Right cardiac atrium (tissue), 5 donors: ENCODE measurements at regions not wholly inside any gene's neighbourhood (a gene's known extent, or its start where the extent isn't known, plus 50 kb on each side); places are given as distances from the start of the nearest gene placed in this dataset.
A peak's percentile ranks its signal among the peaks of the same experiment; 100 is the strongest.
"Not testable (repeated sequence)": the region's sequence is repeated elsewhere in the genome, so short reads cannot be mapped to it uniquely, and the experiment has no call there.

Source experiments
- ATAC-seq, 2 donors: fragments of 200-7000 bp; cut with Tn5 transposase; one replicate each; pipeline versions ENCODE4 v1.8.0 to v1.9.1; 2020; ENCODE audit warnings: moderate library complexity in 2 of 2, mild to moderate bottlenecking in 1 of 2
- DNase-seq, 3 donors: peaks; one replicate each; pipeline ENCODE4 v3.0.0-alpha.2; 2020
- H3K27ac ChIP-seq: one replicate; pipeline ENCODE4 v1.5.1; 2013; ENCODE audit warnings: mild to moderate bottlenecking, low read length, control low read depth, moderate library complexity
- H3K27me3 ChIP-seq: one replicate; pipeline ENCODE4 v1.6.1; 2013; ENCODE audit not compliant: control insufficient read depth, insufficient read depth
- H3K4me1 ChIP-seq: one replicate; pipeline ENCODE4 v1.6.1; 2013; ENCODE audit warnings: low read length; ENCODE audit not compliant: control insufficient read depth, insufficient read depth
- H3K4me3 ChIP-seq: one replicate; pipeline ENCODE4 v1.5.1; 2013; ENCODE audit warnings: low read length, control low read depth
- H3K9me3 ChIP-seq: one replicate; pipeline ENCODE4 v1.6.1; 2013; ENCODE audit warnings: low read length; ENCODE audit not compliant: control insufficient read depth
- WGBS: extraction: QIAGEN DNeasy Blood & Tissue Kit; methylation state at CpG from one replicate; pipeline ENCODE4 v1.1.7; 2013; 5-methylcytosine and 5-hydroxymethylcytosine counted together
- intact Hi-C, 4 donors: fragments of 100-400 bp; cut with DNase I; formaldehyde crosslinking; loops; one replicate each; pipeline versions ENCODE4 v1.11.0 to v1.14.0; 2022 to 2023
- donor health status: healthy with polysubstance abuse.
- donor health status: DM: no; HTN: yes; CAD: no.
- donor health status: DM: no; HTN: no; CAD: no.
- donor health status: DM: no; HTN: yes; CAD: no; lungs with severe emphysema.
- donor health status: DM: yes; HTN: yes; CAD: no.

DNA sequence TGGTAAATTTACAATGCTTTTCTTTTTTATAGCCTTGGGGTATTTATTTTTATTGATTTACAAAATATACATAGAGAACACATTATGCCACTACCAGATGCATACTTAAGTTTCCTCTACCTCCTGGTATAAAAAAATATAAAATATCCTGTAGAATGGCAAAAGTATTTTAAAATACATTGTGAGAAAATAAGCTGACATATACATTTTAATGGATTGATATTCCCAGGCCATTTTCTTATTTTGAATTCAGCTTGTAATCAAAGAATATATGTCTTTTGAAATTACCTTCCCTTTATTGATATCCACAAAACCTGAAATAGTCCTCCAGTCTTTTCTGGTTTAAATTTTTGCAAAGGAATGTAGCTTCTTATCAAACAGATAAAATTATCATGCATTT lies 923.9 kb downstream of the CDH18 start:
- Histone ChIP-seq H3K27me3 (no peaks in the 10 kb centered on the region), H3K4me1 (no peaks in the 10 kb centered on the region), H3K27ac (no peak overlapping the region), H3K9me3 (peaks cover 2% of the 10 kb centered on the region), H3K4me3 (no peak overlapping the region)
- DNase-seq = no peak
- intact Hi-C loops = no loop called here
- no peak for ATAC-seq

DNA sequence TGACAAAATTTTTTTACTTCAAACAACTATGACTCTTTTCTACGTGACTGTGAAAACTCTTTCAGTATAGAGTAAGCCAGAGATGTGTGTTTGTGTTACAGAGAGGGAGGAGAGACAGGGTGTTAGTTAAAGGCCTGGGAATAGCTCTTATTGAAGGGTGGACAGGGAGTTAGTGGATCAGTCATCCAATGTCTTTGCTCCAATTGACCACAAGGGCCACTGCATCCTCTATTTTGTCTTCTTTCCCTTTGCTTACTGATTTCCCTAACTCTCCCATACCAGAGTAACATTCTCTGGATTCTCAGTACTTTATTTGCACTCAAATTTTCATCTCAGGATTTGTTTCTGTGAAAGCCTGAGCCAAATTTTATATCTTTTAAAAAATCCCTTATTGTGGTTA lies 920.3 kb downstream of the CDH18 start:
- Histone ChIP-seq H3K9me3 (no peaks in the 10 kb centered on the region), H3K27ac (no peak overlapping the region), H3K27me3 (no peaks in the 10 kb centered on the region), H3K4me3 (no peak overlapping the region), H3K4me1 (no peaks in the 10 kb centered on the region)
- intact Hi-C loops = no loop called here
- 65% methylated on average over 1 of the region's 1 CpG for WGBS
- DNase-seq (no peak), ATAC-seq (no peak)

GRCh38 chr5:19098434-19098833 lies 889.6 kb downstream of the CDH18 start:
- ATAC-seq (no peak), DNase-seq (no peak)
- peaks cover 2% of the 10 kb centered on the region for H3K9me3 ChIP-seq
- no peak overlapping the region for H3K27ac ChIP-seq
- no peaks in the 10 kb centered on the region for H3K27me3 ChIP-seq
- no peaks in the 10 kb centered on the region for H3K4me1 ChIP-seq
- intact Hi-C loops = no loop called here
- no peak overlapping the region for H3K4me3 ChIP-seq

- Histone ChIP-seq H3K9me3 (peaks cover 2% of the 10 kb centered on the region), H3K4me3 (no peak overlapping the region), H3K4me1 (no peaks in the 10 kb centered on the region), H3K27me3 (no peaks in the 10 kb centered on the region), H3K27ac (no peak overlapping the region)
- WGBS = 47% methylated on average over 1 of the region's 1 CpG
- ATAC-seq (no peak), DNase-seq (no peak)
- intact Hi-C loops = no loop called here
Measured at GRCh38 chr5:19099195-19099594, 888.8 kb downstream of the CDH18 start.

DNA sequence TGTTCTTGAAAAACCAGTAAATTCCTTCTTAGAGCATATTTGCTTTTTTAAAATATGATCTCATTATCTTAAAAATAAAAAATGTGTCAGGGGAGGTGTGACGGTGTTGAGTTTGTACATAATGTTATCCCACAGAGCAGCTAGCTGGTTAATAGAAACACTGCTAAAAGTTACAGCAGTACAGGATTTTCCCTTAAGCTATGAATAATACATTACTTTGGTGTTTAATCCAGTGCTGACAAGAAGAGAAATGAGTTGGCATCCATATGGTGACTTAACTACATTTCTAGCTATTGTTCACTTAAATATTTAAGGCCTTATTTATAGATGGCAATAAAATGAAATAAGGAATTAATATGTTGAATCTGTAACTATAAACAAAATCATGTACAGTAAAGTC lies 883.1 kb downstream of the CDH18 start:
- DNase-seq = no peak
- Histone ChIP-seq H3K9me3 (peaks cover 2% of the 10 kb centered on the region), H3K27me3 (no peaks in the 10 kb centered on the region), H3K27ac (no peak overlapping the region), H3K4me1 (no peaks in the 10 kb centered on the region), H3K4me3 (no peak overlapping the region)
- ATAC-seq = no peak
- 52% methylated on average over 1 of the region's 1 CpG for WGBS
- intact Hi-C loops = no loop called here

- Histone ChIP-seq H3K4me3 (no peak overlapping the region), H3K9me3 (no peaks in the 10 kb centered on the region), H3K27me3 (no peaks in the 10 kb centered on the region), H3K27ac (no peak overlapping the region), H3K4me1 (no peaks in the 10 kb centered on the region)
- ATAC-seq (no peak), DNase-seq (no peak)
- intact Hi-C loops = no loop called here
- WGBS = 86% methylated on average over 1 of the region's 1 CpG
Measured at GRCh38 chr5:19122923-19123322, 865.1 kb downstream of the CDH18 start.

DNA sequence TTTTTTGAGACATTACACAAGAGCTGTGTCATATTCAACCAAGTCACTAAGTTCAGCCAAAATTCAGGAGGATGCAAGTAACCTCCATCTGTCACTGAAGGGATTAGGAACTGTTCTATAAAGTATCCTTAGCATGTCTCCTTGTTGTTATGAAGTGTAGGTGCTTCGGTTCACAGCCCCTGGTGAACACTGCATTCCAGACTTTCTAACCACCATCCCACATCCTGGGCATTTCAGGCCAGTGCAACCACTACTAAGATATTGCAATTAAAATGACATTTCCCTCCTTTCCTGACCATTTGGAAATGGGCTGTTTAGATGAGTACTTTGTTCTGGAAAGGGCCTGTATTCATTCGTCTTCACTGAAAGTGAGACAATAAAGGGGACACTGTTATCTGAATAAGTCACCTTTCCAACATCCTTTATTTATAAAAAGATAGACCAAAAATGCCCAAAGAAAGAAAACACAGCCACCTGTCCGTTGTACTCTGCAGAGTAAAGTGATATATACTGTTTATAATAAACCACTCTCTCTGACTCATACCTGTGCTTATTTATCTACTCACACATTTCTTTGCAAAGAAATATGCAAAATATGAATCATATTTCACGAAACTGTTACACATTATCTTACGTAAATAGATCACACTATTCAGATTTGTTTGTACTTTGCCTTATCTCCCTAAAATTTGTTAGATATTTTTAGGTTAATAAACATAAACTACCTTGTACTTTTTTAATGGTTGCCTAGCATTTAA lies 861.9 kb downstream of the CDH18 start:
- Histone ChIP-seq H3K9me3 (no peaks in the 10 kb centered on the region), H3K4me1 (no peaks in the 10 kb centered on the region), H3K27me3 (no peaks in the 10 kb centered on the region), H3K4me3 (no peak overlapping the region), H3K27ac (no peak overlapping the region)
- ATAC-seq (no peak), DNase-seq (no peak)
- 47% methylated on average over 5 of the region's 5 CpGs for WGBS
- intact Hi-C loops = no loop called here

- no peaks in the 10 kb centered on the region for H3K4me1 ChIP-seq
- DNase-seq = no peak
- 47% methylated on average over 2 of the region's 2 CpGs for WGBS
- no peak overlapping the region for H3K27ac ChIP-seq
- H3K9me3 ChIP-seq = no peaks in the 10 kb centered on the region
- intact Hi-C loops = no loop called here
- no peaks in the 10 kb centered on the region for H3K27me3 ChIP-seq
- ATAC-seq = no peak
- H3K4me3 ChIP-seq = no peak overlapping the region
Measured at GRCh38 chr5:19140276-19140675, 847.7 kb downstream of the CDH18 start.

DNA sequence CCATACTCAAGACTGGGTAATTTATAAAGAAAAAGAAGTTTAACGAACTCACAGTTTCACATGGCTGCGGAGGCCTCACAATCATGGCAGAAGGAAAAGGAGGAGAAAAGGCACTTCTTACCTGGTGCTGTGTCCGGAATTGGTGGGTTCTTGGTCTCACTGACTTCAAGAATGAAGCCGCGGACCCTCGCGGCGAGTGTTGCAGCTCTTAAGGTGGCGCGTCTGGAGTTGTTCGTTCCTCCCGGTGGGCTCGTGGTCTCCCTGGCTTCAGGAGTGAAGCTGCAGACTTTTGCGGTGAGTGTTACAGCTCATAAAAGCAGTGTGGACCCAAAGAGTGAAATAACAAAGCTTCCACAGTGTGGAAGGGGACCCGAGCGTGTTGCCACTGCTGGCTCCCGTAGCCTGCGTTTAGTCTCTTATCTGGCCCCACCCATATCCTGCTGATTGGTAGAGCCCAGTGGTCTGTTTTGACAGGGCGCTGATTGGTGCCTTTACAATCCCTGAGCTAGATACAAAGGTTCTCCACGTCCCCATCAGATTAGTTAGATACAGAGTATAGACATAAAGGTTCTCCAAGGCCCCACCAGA lies 846.0 kb downstream of the CDH18 start:
- intact Hi-C loops, ATAC-seq, H3K4me3 ChIP-seq, H3K4me1 ChIP-seq, H3K27ac ChIP-seq, H3K27me3 ChIP-seq, H3K9me3 ChIP-seq: not testable (repeated sequence)
- WGBS = 88% methylated on average over 20 of the region's 20 CpGs
- peak in 1 of 3 donors; percentile 21 for DNase-seq

DNA sequence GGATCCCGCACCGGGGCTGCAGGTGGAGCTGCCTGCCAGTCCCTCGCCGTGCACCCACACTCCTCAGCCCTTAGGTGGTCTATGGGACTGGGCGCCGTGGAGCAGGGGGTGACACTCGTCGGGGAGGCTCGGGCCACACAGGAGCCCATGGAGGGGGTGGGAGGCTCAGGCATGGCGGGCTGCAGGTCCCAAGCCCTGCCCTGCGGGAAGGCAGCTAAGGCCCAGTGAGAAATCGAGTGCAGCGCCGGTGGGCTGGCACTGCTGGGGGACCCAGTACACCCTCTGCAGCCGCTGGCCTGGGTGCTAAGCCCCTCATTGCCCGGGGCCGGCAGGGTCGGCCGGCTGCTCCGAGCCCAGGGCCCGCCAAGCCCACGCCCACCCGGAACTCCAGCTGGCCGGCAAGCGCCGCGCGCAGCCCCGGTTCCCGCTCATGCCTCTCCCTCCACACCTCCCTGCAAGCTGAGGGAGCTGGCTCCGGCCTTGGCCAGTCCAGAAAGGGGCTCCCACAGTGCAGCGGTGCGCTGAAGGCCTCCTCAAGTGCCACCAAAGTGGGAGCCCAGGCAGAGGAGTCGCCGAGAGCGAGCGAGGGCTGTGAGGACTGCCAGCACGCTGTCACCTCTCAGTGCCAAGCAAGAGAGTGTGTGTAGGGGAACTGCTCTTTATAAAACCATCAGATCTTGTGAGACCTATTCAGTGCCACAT lies 845.1 kb downstream of the CDH18 start:
- intact Hi-C loops, H3K4me1 ChIP-seq, H3K9me3 ChIP-seq, ATAC-seq, H3K27me3 ChIP-seq, H3K4me3 ChIP-seq, H3K27ac ChIP-seq: not testable (repeated sequence)
- peak in 1 of 3 donors; percentile 14 for DNase-seq
- 93% methylated on average over 35 of the region's 38 CpGs for WGBS

DNA sequence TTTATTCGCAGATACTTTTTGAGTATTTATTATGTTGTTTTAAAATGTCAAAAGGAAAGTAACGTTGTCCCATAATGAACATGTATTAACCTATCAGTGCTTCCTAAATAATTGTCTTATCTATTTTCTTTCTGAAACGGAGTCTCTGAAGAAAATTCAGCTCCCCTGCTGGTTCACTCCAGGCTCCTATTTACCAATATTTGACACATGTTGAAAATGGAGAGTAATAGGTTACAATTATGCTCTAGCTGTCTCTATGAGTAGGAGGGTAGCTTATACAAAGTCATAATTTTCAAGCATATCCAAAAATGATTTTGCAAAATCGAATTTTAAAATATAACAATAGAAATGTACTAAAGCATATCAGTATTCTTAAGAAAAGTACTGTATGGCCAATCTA lies 844.1 kb downstream of the CDH18 start:
- no peaks in the 10 kb centered on the region for H3K4me1 ChIP-seq
- peaks cover under 1% of the 10 kb centered on the region for H3K9me3 ChIP-seq
- 54% methylated on average over 4 of the region's 4 CpGs for WGBS
- H3K4me3 ChIP-seq = no peak overlapping the region
- DNase-seq = no peak
- no peaks in the 10 kb centered on the region for H3K27me3 ChIP-seq
- no peak for ATAC-seq
- no peak overlapping the region for H3K27ac ChIP-seq
- intact Hi-C loops = no loop called here
